ENCODE measurements at regions not wholly inside any gene's neighbourhood (a gene's known extent, or its start where the extent isn't known, plus 50 kb on each side); places are given as distances from the start of the nearest gene placed in this dataset.
A peak's percentile ranks its signal among the peaks of the same experiment; 100 is the strongest.
"Not testable (repeated sequence)": the region's sequence is repeated elsewhere in the genome, so short reads cannot be mapped to it uniquely, and the experiment has no call there.

DNA sequence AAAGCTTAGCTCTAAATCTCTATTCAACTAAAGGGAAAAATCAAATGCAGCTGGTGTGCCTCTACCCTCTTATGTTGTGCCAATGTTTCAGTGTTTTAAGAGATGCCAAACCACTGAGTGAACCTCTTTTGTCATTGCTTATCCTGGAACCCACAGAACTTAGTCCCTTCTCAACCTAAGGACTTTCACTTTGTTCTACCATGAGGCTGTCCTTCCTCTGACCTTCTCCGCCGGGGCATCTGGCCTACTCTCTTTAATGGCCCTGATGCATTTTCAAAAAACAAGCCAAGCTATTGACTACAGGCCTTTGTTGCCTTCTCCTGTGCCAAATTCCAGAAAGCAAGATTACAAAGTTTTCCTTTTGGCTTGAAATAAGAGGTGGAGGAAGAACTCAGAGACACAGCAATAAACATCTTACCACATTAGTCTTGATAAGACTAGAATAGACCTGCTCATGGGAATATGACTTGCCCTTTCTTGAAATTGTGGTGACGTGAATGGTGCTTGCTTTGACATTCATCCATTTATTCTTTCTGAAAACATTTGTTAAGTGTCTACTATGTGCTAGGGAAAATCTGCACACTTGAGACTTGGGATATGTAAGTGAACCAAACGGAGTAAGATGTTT, 253.2 kb upstream of the SMIM30 start:
- no peak for DNase-seq

DNA sequence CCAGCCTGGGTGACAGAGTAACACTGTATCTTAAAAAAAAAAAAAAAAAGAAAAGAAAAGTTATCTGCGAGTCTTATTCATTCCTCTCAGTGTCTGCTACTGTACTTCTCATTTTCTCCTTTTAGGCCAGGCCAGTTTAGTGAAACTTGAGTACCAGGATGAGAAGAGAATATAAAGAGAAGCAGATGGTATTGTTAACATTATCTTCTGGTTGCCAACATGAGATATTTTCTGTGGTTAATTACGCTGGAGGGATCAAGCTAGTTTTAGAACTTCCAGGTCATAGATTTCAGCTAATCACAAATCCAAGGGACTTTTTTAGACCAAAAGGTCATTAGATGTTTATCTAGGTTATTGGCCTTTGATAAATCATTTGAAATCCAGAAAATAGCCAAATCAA, 252.6 kb upstream of the SMIM30 start:
- DNase-seq, result no peak

DNA sequence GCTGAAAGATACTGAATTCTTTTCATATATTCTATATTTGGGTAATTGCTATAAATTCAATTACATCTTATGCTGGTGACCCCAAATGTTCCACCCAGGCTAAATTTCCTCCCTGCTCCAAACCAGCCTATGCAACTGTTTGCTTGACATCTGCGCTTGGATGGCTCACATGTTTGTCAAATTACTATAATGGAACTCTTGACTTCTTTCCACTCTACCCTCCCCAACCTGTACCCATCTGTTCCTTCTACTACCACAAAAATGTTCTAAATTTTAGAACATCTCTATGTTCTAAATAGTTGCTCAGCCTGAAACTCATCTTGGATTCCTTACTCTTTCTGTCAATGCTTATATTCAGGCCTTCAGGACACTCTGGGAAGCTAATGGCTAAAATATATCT, 249.9 kb upstream of the SMIM30 start:
- DNase-seq, result no peak

DNA sequence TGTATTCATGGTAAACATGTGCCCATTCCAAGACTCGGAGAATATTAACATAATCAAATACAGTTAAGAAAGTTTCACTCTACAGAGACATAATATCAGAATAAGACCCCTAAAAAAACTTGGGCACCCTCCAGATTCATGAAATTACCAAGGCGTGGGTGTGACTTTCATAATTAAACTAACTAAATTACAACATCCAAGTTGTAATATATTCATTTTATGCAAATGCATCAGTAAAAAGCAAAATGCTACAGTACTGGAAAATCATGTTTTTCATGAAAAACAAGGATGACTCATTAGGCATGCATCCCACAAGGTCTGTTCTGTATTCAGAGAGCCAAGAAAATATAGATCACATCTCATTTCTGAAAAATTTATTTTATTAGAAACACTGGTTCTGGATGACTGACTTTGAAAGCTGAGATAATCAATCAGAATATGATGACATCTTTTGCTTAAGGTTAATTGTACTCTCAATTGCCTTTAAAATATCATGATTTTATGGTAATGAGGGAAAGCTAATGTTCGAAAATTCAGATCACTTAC, 248.8 kb upstream of the SMIM30 start:
- DNase-seq, result no peak

DNA sequence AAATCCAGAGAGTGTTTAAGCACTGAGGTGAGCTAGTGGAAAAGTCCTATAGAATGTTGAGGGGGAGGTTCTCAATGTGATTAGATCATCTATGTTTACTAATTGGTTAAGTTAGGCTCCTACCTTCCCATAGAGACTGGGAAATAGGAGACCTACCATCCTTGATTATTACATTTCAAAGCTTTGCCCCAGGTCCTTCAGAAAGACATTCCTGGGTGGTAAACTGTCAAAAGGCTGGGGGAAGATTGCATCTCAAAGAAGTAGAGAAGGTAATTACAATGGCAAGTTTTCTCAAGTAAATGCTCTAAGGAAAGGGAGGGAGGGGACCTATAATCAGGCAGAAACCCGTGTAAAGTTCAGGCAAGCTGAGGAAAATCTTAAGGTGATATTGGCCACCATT, 247.8 kb upstream of the SMIM30 start:
- no peak for DNase-seq

DNA sequence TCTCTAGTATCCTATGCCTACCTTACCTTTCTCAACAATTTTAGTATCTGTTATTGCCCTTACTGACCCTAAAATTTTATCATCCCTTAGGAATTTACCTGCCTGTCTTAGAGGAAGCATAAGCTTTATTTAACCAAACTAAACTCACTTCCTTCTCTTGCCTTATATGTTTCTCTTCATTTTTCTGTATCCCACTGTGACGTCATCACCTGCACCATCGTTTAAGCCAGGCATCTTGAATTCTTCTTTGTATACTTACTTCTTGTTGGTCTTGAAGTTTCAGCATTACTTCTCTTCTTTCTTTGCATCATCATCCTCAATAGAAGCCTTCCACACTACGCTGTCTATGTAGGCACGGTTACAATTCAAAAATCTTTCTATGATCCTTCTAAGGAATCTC, 231.0 kb upstream of the SMIM30 start:
- no peak for DNase-seq

DNA sequence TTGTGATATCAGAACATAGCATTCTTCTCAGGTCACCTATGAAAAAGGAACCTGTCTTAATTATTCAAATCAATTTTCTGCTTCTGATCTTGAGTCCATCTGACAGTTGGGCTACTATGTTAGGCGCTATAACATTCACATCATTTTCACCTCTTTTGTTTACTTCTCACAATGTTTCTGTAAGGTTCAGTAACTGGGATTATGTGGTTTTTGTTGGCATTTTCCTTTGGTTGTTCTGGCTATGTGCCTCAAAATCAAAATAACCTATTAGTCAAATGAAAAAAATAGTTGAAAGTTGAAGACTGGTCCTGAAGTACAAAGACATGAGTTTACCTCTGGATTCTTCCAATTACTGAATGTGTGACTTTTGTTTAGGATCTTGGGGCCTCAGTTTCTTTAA, 221.3 kb upstream of the SMIM30 start:
- DNase-seq, result no peak

DNA sequence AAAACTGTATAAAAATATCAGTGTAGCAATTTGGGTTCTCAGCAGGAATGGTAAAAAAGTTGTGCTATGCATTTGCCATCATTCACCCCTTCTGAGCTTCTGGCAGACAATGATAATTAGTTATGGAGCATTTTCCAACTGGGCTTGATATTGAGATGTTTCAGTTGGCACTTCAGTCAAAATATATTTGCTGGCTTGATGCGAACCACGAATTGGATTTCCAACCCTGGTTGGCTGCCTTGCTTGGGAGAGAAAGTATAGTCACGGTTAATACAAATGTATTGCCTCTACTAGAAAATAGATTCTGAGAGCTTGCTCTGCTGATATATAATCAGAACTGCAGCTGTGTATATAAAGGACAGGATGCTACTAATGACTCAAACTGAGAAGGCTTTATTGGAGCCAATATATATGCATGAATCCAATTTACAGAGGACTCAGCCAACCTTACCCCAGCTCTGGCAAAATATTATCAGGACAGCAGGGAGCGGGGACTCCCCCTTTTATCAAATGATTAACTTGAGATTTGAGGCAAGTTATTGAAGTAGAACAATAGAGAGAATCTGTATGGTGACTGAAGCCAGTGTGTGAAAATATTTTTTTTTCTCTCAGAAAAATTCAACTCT, 219.8 kb upstream of the SMIM30 start:
- DNase-seq, result no peak

DNA sequence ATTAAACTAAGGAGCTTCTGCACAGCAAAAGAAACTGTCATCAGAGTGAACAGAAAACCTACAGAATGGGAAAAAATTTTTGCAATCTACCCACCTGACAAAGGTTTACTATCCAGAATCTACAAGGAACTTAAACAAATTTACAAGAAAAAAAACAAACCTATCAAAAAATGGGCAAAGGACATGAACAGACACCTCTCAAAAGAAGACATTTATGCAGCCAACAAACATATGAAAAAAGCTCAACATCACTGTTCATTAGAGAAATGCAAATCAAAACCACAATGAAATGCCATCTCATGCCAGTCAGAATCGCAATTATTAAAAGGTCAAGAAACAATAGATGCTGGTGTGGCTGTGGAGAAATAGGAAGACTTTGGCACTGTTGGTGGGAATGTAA, 218.5 kb upstream of the SMIM30 start:
- not testable (repeated sequence) for DNase-seq

DNA sequence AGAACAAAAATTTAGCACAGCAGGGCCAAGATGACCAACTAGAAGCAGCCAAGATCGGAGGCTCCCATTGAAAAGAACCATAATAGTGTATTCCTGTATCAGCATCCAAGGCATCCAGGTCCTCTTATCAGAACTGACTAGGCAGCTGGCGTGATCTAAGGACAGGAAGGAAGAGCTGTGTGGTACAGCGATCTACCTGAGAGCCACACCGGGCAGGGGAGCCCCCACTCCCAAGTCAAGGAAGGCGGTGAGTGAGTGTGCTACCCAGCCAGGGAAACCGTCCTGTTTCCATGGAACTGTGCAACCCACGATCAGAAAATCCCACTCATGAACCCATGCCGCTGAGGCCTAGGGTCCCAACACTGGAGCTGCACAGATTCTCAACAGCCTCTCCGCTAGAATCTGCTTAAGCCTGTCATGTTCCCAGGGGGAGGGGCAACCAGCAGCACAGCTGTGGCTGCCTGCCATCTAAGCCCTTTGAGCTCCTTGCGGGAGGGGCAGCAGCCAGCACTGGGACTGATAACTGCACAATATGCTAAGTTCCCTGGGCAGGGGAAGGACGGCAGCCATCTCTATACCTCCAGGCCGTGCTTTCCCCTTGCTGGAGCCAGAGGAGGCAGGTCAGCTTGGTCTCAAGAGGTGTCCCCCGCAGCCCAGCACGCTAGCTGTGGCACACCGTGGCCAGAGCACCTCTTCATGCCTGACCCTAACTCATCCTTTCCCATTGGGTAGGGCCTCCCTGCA, 213.0 kb upstream of the SMIM30 start:
- no peak for DNase-seq

DNA sequence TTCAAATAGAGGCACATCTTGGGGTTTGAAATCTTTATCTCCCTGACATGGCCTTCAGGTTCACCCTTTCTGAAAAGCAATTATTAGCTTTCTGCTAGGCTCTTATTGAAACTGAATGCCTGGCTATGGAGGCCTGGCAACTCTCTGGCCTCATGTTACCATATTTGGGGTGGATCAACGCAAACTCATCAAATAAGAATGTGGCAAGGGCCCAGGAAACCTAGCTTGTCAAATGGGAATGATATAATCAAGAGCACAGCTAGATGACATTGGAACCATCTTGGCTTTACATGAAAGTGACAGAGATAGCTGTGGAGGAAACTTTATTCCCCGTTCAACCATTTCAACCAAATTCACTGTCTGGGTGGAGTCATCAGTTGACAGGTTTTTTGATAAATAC, 202.8 kb upstream of the SMIM30 start:
- DNase-seq, result no peak

DNA sequence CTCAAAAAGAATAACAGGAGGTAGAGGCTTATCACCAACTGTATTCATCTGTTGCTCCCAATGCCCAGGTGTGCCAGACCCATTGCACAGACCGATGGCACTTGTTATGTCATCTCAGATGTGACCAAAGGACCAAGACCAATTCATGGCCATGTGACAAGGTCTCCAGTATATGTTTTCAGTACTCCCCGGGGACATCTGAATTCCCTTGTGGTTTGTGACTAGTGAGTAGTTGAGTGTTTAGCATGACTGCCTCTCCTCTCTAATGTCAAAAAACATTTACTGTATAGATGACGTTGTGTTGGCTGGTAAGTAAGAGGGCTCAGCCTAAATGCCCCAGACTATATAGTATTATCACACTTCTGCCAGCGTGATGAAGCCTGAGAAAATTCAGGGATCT, 202.1 kb upstream of the SMIM30 start:
- DNase-seq, result peak; percentile 59

DNA sequence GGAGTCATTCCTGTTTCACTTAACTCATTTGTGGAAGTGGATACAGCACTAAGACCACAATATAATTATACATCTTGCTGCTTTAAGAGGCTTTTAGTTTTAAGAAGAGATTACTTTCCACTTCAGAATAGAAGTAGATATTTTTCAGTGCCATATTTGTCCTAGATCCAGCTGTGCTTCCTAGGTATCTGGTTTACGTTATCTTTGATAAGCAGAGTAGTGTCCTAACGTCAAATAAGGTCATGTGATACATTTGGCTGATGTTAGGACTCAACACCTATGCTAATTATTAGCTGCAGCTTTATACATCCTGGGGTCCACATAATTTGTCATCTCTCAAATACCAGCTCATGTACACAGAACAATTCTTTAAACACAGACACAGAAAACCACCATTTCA, 196.2 kb upstream of the SMIM30 start:
- DNase-seq, result no peak

DNA sequence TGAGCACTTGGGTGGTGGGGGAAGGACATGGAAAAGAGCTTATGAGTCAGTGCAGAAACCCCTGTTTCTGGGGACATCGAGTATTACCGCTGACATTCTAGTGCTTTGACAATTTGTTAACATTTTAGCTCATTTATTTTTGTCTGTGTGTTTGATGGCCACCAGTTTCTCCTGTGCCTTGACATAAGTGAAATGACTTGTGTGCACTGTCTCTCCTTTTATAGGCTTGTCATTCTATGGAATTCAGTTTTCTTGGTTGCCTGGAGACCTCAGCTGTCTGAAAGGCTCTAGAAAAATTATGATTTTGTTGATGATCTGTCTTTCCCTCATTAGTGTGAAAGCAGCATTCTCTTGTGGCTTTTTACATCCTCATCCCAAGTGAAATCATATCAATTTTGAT, 190.0 kb upstream of the SMIM30 start:
- DNase-seq, result no peak

DNA sequence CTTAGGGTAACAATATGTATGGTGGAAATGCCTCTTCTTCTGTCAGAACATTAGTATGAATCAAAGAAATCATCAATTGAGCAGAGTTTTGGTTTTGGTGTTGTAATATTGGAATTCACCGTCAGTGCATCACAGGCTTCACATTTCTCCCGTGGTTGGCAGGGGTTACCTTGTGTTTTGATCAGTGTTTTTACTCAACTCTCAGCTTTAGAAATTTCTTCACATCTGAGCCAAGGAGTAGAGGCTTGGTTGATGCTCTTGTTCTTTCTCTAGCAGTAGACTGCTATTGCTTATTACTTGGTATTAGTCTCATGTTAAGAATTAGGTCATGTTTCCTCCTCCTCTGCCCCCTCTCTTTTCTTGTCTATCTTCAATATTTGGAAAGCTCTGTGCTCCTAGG, 188.8 kb upstream of the SMIM30 start:
- DNase-seq, result no peak

DNA sequence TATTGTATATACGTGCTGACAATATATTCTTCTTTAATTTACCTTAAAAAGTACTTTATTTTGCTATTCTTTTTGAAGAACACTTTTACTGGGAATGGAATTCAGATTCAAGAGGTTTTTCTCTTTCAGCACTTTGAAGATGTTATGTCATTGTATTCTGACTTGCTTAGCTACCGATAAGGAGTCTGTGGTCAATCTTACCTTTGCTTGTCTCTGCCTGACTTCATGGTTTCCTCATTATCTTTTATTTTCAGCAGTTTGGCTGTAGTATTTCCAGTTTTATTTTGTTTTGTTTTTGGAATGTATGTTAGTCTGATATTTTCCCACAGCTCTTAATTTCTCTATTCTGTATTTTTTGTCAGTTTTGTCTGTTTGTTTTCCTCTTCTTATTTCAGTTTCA, 187.9 kb upstream of the SMIM30 start:
- no peak for DNase-seq

DNA sequence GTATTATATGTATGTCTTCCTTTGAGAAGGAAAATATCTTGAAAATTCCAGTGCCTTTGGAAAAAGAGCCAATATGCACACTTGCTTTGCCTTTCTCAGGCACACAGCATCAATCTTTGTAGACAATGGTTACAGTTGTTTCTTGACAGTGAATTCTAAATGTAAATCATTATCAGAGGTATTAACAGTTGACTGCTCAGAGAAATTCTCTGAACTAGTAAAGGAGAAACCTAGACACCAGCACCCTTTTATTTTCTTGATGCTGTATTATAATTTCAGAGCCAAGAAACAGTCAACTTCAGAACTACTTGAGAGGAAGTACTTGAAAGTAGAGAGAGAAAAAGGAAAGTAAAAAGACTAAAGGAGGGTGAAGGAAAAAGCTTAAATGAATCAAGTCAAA, 185.8 kb upstream of the SMIM30 start:
- DNase-seq, result no peak

DNA sequence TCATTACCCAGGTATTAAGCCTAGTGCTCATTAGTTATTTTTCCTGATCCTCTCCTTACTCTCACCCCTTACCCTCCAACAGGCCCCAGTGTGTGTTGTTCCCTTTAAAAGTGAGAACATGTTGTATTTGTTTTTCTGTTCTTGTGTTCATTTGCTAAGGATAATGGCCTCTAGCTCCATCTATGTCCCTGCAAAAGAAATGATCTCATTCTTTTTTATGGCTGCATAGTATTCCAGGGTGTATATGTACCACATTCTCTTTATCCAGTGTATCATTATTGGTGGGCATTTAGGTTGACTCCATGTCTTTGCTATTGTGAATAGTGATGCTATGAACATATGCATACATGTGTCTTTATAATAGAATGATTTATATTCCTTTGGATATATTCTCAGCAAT, 185.0 kb upstream of the SMIM30 start:
- not testable (repeated sequence) for DNase-seq

DNA sequence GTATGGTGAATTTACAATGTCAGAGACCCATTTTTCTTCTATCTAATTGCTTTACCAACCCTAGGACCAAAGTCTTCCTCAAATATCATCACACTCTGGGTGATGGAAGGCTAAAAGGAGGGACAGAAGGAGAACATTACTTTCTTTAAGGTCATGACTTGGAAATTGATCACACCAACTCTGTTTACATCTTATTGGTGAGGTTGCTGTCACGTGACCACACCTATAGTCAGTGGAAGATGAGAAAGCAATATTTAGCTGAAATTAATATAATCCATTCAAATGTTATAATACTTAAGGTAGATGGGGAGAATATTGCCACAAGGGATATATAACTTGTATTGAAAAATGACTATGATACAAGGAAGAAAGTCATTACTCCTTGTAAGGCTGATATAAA, 183.6 kb upstream of the SMIM30 start:
- no peak for DNase-seq

DNA sequence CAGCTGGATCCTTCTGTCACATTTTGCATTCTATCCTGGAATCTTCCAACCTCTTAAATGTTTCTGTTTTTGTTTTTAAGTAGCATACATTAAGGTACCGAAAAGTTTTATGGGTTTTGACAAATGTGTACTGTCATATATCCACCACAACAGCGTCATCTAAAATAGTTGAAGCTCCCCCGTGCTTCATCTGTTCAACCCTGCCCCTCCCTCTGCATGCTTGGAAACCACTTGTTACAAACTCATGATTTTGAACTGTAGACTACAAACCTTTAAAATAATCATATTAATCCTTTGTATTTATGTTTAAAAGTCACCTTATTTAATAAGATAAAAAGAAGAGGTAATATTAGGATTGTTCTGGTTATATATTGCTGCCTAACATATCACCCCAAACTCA, 182.8 kb upstream of the SMIM30 start:
- no peak for DNase-seq

DNA sequence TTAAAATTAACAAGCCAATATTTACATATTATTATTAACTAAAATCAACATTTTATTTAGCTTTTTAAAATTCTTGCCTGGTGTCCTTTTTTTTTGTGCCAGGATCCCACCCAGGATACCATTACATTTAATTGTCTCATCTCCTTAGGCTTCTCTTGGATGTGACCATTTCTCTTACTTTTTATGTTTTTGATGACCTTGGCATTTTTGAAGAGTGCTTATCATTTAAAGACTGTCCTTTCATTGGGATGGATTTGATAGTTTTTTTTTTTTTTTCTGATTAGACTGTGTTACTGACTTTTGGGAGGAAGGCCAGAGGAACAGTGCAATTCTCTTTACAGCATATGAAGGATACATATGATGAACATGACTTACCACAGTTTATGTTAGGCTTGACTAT, 181.4 kb upstream of the SMIM30 start:
- no peak for DNase-seq

DNA sequence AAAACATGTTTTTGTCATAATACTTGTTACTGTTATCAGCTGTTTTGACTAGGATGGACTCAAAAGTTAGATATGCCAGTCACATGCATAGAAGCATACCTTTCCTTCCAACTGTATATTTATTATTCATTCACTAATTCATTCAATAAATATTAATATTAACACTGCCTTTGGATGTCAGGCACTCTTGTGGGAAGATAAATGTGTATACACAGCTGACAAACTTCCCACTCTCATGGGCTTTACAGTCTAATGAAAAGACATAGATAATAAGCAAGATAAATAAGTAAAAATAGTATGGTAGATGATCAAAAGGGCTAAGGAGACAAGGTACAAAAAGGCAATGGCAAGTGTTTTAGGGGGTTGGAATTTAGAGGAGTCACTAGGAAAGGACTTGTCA, 180.1 kb upstream of the SMIM30 start:
- DNase-seq, result no peak

DNA sequence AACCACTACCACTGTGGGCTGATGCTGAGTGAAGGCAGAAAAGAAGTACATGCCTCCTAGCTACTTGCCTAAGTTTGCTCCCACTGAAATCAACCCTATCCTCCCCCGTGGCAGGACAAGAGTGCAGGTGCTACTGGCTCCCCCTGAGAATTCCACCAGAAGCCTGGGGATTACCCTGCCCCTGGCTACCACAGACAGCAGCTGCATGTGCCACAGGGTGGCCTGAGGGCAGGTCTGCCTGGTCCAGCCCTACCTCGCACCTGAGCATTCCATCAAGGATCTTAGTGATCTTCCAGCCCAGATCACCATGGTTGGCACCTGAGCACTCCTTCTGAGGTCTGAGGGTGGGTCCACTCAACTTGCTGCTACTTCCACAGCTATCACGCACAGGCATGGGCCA, 176.4 kb upstream of the SMIM30 start:
- DNase-seq, result no peak

DNA sequence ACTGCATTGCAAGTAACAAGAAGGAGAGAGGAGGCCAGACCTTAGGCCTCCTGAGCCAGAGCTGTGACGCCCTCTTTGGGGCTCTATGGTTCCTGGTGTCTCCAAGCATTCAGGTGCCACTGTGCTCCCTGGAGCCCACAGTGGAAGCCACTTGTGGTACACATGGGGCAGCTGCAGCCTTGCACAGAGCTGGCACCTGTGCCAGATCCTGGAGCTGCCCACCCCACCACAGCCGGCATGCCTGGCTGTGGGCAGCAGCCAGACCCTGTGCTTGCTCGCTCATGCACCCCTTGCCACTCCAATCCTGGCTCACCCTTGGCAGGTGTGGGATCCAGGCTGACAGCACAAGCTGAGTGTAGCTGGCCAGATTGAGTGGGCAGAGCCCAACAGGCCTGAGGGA, 173.8 kb upstream of the SMIM30 start:
- no peak for DNase-seq

Data from DMS153 (cell line).